Posterior cingulate gyrus (tissue), 11 donors: ENCODE measurements at regions not wholly inside any gene's neighbourhood (a gene's known extent, or its start where the extent isn't known, plus 50 kb on each side); places are given as distances from the start of the nearest gene placed in this dataset.
A peak's percentile ranks its signal among the peaks of the same experiment; 100 is the strongest.

Experiments used
- DNase-seq, 10 donors: peaks; one replicate each; pipeline versions ENCODE4 v3.0.0 to v3.0.0-alpha.2; 2020 to 2021; ENCODE audit warnings: mixed read lengths in 3 of 10
- intact Hi-C: fragments of 100-400 bp; cut with DNase I; formaldehyde crosslinking; loops from one replicate; pipeline ENCODE4 v1.15.1; 2023

GRCh38 chr18:28541276-28541930 is 364.5 kb upstream of the CDH2 start:
- peak in 8 of 10 donors; percentile 8 to 76 (median 28) for DNase-seq
- intact Hi-C loops = no loop called here

- DNase-seq = no peak
Measured at GRCh38 chr18:28529644-28530043, 352.7 kb upstream of the CDH2 start.

DNA sequence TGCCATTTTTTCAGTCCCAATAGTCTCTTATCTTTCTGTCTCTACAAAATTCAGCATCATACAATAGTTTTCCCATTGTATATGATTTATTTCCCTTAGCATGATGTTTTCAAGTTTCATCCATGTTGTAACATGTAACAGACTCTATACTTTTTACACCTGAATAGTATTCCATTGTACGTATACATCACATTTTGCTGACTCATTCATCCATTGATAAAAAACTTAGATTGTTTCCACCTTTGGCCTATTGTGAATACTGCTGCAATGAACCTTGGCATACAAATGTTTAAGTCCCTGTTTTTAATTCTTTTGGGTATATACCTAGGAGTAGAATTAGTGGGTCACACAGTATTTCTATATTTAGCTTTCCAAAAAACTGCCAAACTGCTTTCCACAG is 349.3 kb upstream of the CDH2 start:
- no peak for DNase-seq
- intact Hi-C loops = no loop called here

More at GRCh38 chr18:28529644-28530043, 352.7 kb upstream of the CDH2 start:
- intact Hi-C loops = no loop called here

GRCh38 chr18:28523758-28524475 is 347.0 kb upstream of the CDH2 start:
- DNase-seq = no peak
- intact Hi-C loops = no loop called here

DNA sequence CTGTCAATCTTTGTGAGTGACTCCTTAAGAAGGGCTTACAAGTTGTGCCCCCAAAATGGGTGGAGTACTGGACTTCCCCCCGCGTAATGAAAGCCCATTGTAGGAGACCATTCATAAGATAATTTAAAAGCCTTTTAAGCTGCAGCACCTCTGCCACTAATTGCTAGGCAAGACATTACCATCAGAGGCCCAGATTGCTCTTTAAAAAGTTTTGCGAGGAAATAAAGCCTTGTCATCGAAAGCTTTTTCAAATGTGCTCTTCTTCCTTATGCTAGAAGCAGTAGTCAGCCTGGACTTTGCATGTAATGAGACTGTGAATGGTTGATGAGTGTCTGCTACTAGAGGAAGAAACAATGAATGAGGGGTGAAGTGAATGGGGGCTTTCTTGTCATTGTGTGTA is 345.3 kb upstream of the CDH2 start:
- intact Hi-C loops = no loop called here
- no peak for DNase-seq

DNA sequence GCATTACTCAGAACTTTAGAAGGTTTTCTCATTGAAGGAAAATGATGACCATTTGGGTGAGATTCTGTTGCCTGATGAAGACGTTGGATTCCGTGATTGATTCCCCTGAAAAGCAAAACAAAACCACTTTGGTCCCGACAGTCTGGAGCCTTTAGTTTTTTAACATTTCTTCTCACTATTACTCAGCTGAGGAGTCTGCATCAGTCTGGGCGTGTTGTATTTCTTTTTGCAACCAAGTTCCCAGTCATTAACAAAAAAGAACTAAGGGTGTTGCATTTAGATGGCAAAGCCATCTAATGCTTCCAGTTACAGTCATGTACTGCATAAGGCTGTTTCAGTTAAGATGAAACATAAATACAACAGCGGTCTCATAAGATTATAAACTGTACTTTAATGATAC is 343.1 kb upstream of the CDH2 start:
- no peak for DNase-seq
- intact Hi-C loops = no loop called here

DNA sequence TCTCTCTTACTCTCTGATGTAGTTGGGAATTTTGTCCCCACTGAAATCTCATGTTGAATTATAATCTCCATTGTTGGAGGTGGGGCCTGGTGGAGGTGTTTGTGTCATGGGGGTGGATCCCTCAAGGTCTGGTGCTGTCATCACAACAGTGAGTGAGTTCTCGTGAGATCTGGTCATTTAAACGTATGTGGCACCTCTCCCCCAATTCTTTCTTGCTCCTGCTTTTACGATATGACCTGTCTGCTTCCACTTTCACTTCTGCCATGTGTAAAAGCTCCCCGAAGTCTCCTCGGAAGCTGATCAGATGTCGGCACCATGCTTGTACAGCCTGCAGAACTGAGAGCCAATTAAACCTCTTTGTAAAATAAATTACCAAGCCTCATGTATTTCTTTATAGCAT is 337.8 kb upstream of the CDH2 start:
- intact Hi-C loops = no loop called here
- no peak for DNase-seq

DNA sequence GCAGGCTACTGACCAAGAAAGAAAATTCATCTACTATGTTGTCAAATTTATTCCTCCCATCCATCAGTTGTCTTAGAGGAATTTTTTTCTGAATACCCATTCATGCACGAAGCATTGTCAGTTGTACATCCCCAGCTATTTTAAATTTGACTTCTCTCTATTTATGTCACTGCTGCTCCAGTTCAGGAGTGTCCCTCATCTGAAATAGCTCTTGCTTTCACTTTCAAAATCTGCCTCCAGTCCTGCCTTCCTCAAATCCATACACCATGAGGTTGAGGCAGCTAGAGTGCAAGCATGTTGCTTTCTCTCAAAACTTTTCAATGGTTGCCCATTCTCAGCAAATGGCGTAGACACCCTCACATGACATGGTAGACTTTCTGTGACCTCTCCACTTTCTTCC is 335.4 kb upstream of the CDH2 start:
- DNase-seq = no peak
- intact Hi-C loops = no loop called here

DNA sequence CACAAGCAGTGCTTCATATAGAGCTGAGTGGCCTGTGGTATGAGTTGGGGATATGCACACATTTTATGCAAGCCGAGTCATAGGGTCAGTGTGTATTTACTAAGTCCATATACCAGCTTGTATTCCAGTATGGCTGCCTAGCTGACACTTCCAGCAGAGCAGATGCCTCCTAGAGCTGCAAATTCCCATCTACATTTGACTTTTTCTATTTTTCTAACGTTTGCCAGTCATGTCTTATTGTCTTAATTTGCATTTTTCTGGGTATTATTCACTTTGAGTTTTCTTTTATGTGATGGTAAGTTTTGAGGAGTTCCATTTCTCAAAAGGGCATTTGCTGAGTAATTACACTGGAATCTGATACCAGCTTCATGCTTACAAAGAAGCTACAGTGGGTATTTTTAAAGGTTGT is 334.5 kb upstream of the CDH2 start:
- no peak for DNase-seq
- intact Hi-C loops = no loop called here

GRCh38 chr18:28510210-28510609 is 333.3 kb upstream of the CDH2 start:
- no peak for DNase-seq
- intact Hi-C loops = no loop called here

DNA sequence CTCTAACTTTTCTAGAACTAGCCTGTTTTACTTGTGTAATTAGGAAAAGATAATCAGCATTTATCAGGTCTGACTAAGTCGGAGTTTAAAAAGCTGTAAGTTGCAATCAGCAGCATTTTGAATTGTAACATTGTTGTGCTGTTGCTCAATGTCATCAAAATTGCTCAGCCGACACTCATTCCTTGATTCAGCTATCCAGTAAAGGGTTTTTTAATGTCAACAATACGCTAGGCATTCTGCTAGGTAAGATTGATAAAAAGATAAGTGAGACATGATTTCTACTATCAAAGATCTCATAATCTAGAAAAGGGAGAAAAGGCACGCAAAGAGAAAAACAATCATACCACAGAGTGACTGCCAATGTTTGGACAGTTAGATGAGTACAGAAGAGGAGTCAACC is 327.1 kb upstream of the CDH2 start:
- intact Hi-C loops = no loop called here
- no peak for DNase-seq

DNA sequence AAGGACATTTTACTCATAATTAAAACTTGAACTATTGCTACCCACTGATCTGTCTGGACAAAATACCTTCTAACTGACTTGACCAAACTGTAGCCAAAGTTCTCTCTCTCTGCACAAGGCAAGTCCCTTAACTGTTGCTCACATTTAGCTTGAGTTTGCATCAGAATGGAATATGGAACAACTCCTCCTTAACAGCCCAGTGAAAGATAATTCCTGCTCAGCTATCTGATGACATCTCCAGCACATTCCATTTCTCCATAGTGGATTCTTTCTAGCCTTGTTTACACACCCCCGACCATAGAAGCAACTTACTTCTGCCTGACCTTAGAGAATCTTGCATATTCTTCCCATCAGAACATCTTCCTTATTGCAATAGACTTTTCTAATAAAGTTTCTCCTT is 317.2 kb upstream of the CDH2 start:
- intact Hi-C loops = no loop called here
- no peak for DNase-seq

DNA sequence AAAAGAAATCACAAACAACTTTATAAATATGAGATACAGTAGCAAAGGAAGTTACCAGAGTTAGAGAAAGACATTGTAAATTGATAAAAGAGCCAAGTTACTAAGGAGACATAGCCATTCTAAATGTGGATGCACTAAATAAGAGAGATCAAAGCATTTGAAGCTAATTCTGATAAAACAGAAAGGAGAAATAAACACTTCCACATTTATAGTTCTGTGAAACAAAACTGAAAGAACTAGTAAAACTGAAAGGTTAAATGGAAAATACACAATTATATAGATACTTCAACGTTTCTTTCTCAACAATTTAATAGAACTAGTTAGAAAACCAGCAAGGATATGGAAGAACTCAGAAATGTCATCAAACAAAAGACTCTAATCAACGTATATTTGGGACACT is 309.0 kb upstream of the CDH2 start:
- intact Hi-C loops = no loop called here
- no peak for DNase-seq

DNA sequence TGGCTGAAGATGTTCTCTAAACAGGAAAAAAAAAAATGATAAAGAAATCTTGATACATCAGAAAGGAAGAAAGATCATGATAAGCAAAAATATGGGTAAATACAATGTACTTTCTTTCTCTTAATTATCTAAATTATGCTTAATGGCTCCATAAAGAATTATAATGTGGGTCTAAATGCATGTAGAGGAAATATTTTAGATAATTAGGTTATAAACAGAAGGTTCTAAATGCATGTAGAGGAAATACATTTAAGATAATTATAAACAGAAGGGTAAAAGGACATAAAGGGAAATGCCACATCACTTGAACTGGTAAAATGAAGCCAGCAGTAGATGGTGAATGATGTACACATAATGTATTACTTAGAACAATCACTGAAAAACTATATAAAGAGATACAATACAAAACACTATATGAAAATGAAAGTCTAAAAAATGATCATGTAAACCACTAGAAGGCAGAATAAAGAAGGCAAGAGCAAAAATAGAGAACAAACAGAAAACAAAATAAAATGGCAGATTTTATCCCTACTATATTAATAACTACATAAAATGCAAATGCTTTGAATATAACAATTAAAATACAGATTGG is 308.4 kb upstream of the CDH2 start:
- DNase-seq = no peak
- intact Hi-C loops = no loop called here

DNA sequence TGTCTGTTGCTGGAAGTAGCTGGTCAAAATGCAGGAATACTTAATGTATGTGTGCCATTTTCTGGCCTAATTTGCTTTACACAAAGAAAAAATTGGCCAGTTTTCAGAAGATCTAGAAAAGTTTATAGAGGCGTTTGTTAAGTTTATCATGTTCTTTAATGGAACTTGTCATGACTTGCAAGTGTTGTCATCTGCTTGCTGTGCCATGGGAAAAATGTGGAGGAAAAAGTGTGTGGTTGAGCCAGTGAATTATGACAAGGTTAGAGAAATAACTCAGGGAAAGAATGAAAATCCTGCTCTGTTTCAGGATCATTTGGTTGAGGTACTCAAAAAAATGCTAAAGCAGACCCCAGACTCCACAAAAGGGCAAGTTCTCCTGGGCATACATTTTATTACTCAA is 301.6 kb upstream of the CDH2 start:
- no peak for DNase-seq
- intact Hi-C loops = no loop called here

DNA sequence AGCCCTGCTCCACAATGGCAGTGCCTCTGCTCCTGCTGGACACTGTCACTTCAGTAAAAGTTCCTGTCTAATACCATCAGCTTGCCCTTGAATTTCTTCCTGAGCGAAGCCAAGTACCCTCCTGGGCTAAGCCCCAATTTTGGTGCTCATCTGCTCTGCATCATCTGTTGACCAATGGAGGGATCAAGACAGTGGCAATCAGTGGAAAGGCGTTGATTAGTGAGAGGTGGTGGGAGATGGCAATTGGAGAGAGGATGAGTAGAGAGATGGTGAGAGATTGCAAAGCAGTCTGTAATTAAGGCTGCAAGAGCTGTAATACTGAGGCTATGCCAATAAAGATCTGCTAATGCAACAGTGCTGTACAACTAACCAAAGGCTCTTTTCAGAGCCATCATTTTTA is 299.4 kb upstream of the CDH2 start:
- no peak for DNase-seq
- intact Hi-C loops = no loop called here

DNA sequence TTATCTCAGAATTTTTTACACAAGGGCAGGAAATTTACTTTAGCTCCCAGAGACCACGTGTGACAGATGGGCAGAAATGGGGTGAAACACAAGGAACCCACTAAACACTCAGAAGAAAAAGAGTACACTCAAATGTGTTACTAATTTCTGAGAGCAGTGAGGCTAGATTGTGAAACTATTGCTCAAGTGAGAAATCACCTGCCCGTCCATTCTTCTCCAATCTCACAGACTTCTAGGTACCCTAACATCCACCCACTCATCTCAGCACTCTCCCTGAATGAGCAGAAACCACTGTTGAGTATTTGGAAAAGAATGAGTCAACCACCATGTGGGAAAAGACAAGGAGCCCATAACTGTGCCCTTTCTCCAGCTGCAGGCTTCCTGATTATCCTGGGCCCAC is 293.0 kb upstream of the CDH2 start:
- DNase-seq = no peak
- intact Hi-C loops = no loop called here

GRCh38 chr18:28468901-28469300 is 292.0 kb upstream of the CDH2 start:
- no peak for DNase-seq
- intact Hi-C loops = no loop called here

DNA sequence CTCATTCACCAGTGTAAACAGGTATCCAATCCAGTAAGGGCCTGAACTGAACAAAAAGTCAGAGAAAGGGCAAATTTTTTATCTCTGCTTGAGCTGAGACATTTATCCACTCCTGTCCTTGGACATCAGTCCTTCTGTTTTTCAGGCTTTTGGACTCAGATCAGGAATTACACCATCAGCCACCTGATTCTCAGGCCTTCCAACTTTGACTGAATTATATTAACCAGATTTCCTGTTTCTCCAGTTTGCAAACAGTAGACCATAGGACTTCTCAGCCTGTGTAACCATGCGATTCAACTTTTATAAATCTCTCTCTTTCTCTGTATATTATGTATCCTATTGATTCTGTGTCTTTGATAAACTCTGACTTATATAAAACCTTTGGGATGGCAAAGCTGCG is 289.3 kb upstream of the CDH2 start:
- DNase-seq = no peak
- intact Hi-C loops = no loop called here

DNA sequence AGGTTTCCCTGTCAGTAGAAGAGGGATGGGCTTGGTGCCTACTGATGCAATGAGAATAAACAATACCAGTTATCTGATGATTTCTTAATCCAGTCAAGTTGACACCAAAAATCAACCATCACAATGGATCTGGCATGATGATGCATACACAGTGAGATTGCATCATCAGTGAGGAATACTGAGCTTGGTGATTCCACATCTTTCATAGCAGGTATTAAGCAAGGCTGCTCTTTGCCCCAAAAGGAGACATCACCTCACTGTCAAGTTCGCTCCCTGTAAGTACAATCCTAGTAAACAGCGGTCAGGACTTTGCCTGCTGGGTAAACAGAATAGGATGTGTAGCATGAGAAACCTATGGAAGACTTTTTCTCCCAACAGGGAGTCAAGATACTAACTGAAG is 282.7 kb upstream of the CDH2 start:
- intact Hi-C loops = no loop called here
- no peak for DNase-seq

GRCh38 chr18:28458751-28459150 is 281.8 kb upstream of the CDH2 start:
- intact Hi-C loops = no loop called here
- no peak for DNase-seq

- intact Hi-C loops = no loop called here
Measured at GRCh38 chr18:28457784-28458183, 280.9 kb upstream of the CDH2 start.

More at GRCh38 chr18:28457784-28458183, 280.9 kb upstream of the CDH2 start:
- no peak for DNase-seq
